ENCODE measurements at regions not wholly inside any gene's neighbourhood (a gene's known extent, or its start where the extent isn't known, plus 50 kb on each side); places are given as distances from the start of the nearest gene placed in this dataset.
"Not testable (repeated sequence)": the region's sequence is repeated elsewhere in the genome, so short reads cannot be mapped to it uniquely, and the experiment has no call there.

DNA sequence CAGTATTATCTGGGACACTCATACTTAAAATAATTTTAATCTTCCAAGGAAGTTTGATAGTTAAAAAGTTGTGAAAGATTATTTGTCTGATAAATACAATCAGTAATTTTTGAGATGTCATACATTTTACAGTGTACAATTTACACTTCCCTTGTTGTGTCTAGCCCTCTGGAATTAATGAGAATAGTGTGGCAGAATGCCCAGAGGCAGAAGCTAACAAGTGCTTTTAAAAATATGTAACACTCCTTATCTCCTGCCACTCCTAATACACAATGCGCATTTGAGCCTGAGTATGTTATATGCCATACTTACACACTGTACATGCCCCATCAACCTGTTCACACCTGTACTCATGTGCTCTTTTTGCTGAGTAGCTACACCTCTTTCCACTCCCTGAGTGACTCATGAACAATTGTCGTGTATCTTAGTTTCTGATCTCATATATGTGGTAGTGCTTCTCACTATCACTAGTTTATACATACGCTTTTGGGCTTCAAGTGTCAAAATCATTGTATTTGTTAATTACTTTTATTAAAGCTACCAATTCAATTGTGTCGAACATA lies 106.9 kb upstream of the GNAI1 start:
- Histone ChIP-seq H3K4me2 (ENCODE audit: low read length) (no peak overlapping the region), H3K9me3 (ENCODE audit: control insufficient read depth, insufficient read depth, low read length) (no peaks in the 10 kb centered on the region), H3K27ac (ENCODE audit: low read depth, low read length) (no peak overlapping the region), H3K4me3 (ENCODE audit: low read length) (no peak overlapping the region), H3F3A (ENCODE audit: control insufficient read depth, insufficient read depth) (no peaks in the 10 kb centered on the region), H3K9me2 (replicated peaks; ENCODE audit: control insufficient read depth, low read length) (no peaks in the 10 kb centered on the region), H3K79me2 (ENCODE audit: control insufficient read depth, low read length) (no peaks in the 10 kb centered on the region), H4K20me1 (ENCODE audit: control insufficient read depth, insufficient read depth, low read depth, low read length) (no peaks in the 10 kb centered on the region), H3K4me1 (ENCODE audit: control insufficient read depth, low read length) (no peaks in the 10 kb centered on the region), H3K27me3 (ENCODE audit: control insufficient read depth, low read length) (no peaks in the 10 kb centered on the region), H3K36me3 (ENCODE audit: control insufficient read depth, low read length) (no peaks in the 10 kb centered on the region)
- TF ChIP-seq, protein P1, sequence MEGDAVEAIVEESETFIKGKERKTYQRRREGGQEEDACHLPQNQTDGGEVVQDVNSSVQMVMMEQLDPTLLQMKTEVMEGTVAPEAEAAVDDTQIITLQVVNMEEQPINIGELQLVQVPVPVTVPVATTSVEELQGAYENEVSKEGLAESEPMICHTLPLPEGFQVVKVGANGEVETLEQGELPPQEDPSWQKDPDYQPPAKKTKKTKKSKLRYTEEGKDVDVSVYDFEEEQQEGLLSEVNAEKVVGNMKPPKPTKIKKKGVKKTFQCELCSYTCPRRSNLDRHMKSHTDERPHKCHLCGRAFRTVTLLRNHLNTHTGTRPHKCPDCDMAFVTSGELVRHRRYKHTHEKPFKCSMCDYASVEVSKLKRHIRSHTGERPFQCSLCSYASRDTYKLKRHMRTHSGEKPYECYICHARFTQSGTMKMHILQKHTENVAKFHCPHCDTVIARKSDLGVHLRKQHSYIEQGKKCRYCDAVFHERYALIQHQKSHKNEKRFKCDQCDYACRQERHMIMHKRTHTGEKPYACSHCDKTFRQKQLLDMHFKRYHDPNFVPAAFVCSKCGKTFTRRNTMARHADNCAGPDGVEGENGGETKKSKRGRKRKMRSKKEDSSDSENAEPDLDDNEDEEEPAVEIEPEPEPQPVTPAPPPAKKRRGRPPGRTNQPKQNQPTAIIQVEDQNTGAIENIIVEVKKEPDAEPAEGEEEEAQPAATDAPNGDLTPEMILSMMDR (IDR thresholded peaks at IDR 0.05; ENCODE audit: low read depth, low read length, poor library complexity, severe bottlenecking): no peak
- no peak for TF ChIP-seq EZH2phosphoT487 (IDR thresholded peaks at IDR 0.05; ENCODE audit: borderline replicate concordance, low read length)

DNA sequence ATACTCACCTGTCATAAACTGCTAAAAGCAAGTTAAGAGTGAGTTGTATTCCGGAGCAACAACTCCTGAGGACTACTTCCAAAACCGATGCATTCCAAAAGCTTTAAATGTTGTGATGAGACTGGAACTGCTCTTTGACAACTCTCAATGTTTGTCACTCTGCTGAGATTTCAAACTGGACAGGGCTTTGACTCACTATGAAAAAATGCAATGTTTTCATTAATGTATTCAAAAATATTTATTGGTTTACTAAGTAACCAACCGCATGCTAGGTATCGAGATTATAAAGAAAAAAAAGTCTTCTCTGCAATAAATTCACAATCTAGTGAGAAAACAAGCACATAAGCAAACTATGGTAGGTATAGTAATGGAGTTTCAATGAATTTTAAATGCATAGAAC lies 107.9 kb upstream of the GNAI1 start:
- TF ChIP-seq, protein P1 (IDR thresholded peaks at IDR 0.05; ENCODE audit: low read depth, low read length, poor library complexity, severe bottlenecking): no peak
- no peaks in the 10 kb centered on the region for H3K4me1 ChIP-seq (ENCODE audit: control insufficient read depth, low read length)
- no peak overlapping the region for H3K27ac ChIP-seq (ENCODE audit: low read depth, low read length)

DNA sequence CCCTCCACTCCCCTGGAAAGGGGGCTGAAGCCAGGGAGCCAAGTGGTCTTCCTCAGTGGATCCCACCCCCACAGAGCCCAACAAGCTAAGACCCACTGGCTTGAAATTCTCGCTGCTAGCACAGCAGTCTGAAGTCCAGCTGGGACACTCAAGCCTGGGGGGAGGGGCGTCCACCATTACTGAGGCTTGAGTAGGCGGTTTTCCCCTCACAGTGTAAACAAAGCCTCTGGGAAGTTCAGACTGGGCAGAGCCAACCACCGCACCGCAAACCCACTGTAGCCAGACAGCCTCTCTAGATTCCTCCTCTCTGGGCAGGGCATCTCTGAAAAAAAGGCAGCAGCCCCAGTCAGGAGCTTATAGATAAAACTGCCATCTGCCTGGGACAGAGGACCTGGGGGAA lies 114.4 kb upstream of the GNAI1 start:
- H4K20me1 ChIP-seq (ENCODE audit: control insufficient read depth, insufficient read depth, low read depth, low read length); H3K27me3 ChIP-seq (ENCODE audit: control insufficient read depth, low read length); H3K79me2 ChIP-seq (ENCODE audit: control insufficient read depth, low read length); H3K4me2 ChIP-seq (ENCODE audit: low read length); H3F3A ChIP-seq (ENCODE audit: control insufficient read depth, insufficient read depth); H3K36me3 ChIP-seq (ENCODE audit: control insufficient read depth, low read length); H3K4me1 ChIP-seq (ENCODE audit: control insufficient read depth, low read length); H3K9me3 ChIP-seq (ENCODE audit: control insufficient read depth, insufficient read depth, low read length); H3K9me2 ChIP-seq (replicated peaks; ENCODE audit: control insufficient read depth, low read length); H3K27ac ChIP-seq (ENCODE audit: low read depth, low read length); H3K4me3 ChIP-seq (ENCODE audit: low read length): not testable (repeated sequence)

More for the DNA sequence above, 107.9 kb upstream of the GNAI1 start:
- Histone ChIP-seq H4K20me1 (ENCODE audit: control insufficient read depth, insufficient read depth, low read depth, low read length) (no peaks in the 10 kb centered on the region), H3K4me2 (ENCODE audit: low read length) (no peak overlapping the region), H3K9me2 (replicated peaks; ENCODE audit: control insufficient read depth, low read length) (no peaks in the 10 kb centered on the region), H3K4me3 (ENCODE audit: low read length) (no peak overlapping the region), H3K79me2 (ENCODE audit: control insufficient read depth, low read length) (no peaks in the 10 kb centered on the region), H3K9me3 (ENCODE audit: control insufficient read depth, insufficient read depth, low read length) (no peaks in the 10 kb centered on the region), H3F3A (ENCODE audit: control insufficient read depth, insufficient read depth) (no peaks in the 10 kb centered on the region), H3K27me3 (ENCODE audit: control insufficient read depth, low read length) (no peaks in the 10 kb centered on the region), H3K36me3 (ENCODE audit: control insufficient read depth, low read length) (no peaks in the 10 kb centered on the region)

DNA sequence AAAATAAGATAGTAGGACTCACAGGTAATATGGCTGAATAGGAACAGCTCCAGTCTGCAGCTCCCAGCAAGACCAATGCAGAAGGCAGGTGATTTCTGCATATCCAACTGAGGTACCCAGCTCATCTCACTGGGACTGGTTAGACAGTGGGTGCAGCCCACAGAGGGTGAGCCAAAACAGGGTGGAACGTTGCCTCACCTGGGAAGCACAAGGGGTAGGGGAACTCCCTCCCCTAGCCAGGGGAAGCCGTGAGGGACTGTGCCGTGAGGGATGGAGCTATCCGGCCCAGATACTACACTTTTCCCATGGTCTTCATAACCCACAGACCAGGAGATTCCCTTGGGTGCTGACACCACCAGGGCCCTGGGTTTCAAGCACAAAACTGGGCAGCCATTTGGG lies 114.8 kb upstream of the GNAI1 start:
- not testable (repeated sequence) for H3K4me2 ChIP-seq (ENCODE audit: low read length); H3K9me2 ChIP-seq (replicated peaks; ENCODE audit: control insufficient read depth, low read length); H3F3A ChIP-seq (ENCODE audit: control insufficient read depth, insufficient read depth); H3K4me3 ChIP-seq (ENCODE audit: low read length); H4K20me1 ChIP-seq (ENCODE audit: control insufficient read depth, insufficient read depth, low read depth, low read length); H3K9me3 ChIP-seq (ENCODE audit: control insufficient read depth, insufficient read depth, low read length); H3K36me3 ChIP-seq (ENCODE audit: control insufficient read depth, low read length); H3K27me3 ChIP-seq (ENCODE audit: control insufficient read depth, low read length); H3K79me2 ChIP-seq (ENCODE audit: control insufficient read depth, low read length); H3K4me1 ChIP-seq (ENCODE audit: control insufficient read depth, low read length); H3K27ac ChIP-seq (ENCODE audit: low read depth, low read length)
